ENCODE measurements at regions not wholly inside any gene's neighbourhood (a gene's known extent, or its start where the extent isn't known, plus 50 kb on each side); places are given as distances from the start of the nearest gene placed in this dataset.
"Not testable (repeated sequence)": the region's sequence is repeated elsewhere in the genome, so short reads cannot be mapped to it uniquely, and the experiment has no call there.

DNA sequence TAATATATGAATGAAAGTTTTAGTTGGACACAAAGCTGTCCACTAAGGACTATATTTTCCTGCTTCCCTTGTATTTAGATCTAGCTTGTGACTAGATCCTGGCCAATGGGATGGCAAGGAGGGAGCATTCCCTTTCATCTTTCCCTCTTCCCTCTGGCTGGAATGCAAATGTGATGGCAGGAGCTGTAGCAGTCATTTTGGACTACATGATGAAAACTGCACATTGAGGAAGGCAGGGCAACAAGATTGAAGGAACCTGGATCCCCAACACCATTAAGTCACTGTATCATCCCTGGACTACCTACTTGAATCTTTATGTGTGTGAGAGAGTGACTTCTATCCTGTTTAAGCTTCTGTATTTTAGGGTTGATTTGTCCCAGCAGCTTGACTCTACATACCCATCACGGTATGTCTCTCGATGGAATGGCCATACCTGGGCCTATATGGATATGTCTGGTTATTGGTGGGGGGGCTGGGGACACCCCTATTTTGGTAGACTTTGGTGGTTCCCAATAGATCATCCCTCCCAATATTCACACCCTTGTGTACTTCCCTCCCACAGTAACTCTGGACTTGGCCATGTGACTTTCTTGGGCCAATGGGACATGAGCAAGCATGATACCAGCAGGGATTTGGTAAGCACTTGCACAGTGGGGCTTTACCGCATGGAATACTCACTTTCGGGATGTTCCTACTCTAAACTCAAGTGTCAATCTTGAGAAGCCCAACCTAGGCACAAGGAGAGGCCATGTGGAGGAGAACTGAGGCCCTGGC is 128.5 kb downstream of the VEGFA start:
- no peak for DNase-seq

DNA sequence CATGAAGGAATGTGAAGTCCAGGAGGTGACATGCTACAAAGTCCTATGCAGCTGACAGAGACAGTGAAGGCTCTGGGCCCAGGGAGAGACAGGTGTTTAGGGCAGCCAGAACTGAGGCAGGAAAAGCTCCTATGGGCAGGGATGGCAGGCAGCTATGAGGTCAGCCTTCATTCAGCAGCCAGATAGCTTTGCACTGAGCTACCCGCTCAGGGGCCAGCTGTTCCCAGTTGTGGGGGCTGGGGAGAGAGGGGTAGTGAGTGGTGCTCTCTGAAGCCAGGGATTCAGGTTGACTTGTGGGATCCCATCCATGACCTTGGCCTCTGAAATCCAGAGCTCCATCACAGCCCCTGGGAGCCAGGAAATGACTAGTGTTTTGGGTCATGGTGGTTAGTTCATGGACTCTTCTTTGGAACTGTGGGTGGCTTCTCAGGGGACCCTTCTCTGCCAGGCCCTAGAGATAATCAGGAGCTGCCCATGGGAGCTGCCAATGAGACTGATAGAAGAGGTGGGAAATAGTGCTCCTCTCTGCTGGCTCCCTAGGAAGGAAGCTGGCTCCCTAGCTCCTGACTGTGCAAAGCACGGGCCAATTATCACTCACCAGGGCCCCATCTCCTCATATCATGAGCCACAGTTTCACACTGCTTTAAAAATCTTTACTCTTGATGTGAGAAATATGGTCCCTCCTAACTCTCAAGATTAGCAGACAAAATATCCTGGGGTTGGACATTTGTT is 127.7 kb downstream of the VEGFA start:
- no peak for DNase-seq

DNA sequence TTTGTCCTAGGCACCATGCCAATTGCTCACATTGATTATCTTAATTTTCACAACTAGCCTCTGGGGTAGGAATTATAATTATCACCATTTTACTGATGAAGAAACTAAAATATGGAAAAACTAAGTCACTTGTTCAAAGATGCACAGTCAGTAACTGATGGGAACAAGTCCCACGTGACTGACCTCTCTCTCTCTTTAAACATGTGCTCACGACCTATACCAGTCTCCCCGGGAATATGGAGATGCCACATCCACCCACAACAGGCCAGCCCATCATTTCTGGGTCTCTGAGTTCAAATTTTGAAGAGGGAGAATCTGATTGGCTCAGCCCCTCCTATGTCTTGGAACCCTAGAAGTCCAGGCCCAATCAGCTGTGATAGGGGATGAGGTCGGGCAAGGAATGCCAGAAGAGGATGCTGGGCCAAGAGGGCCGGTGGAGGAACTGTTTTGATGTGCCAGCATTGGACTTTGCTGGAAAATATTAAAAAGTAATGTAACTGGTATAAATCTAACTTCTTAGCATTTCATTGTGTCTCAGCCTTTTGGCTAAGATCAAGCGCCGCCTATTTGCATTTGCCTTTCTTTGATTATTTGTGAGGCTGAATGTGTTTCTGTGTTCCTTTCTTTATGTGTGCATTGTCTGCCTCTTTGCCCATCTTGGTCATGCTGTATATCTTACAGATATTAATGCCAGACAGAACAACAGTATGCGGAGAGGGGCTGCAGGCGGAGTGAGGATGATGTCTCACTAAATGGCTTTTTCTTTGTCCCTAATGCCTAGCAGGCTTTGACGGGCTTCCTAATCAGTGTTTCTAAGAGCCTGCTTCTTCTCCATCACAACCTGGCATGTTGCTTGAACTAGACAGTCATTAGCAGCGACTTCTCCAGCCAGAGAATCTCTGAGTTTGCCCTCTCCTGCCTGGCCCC is 126.6 kb downstream of the VEGFA start:
- DNase-seq, result no peak

DNA sequence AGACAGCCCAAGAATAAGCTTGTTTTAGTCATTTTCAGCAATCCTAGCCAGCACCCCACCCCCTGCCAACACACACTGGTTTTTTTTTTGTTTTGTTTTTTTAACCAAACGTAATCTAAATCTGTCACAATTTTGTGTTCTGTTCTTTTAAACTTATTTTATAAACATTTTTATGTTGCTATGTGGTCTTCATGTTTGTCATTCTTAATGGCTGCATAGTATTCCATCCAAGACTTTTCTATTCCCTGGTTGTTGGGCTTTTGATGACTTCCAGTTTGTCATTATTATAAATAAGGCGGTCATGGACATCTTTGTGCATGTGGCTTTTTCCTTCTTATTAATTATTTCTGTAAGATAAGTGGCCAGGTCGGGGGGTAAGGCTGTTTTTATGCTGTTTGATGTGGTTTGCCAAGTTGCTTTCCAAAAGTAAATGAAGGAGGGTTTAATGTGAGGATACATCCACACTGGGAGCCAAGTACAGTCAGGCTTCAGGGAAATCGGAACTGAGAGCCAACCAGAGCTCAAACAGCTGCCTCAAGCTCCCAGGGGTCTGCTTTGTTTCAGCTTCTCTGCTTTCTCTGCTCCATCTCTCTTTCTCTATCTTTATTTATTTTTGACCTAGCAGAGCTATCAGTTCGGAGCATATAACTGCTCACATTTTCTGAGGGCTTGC is 125.8 kb downstream of the VEGFA start:
- DNase-seq, result no peak

DNA sequence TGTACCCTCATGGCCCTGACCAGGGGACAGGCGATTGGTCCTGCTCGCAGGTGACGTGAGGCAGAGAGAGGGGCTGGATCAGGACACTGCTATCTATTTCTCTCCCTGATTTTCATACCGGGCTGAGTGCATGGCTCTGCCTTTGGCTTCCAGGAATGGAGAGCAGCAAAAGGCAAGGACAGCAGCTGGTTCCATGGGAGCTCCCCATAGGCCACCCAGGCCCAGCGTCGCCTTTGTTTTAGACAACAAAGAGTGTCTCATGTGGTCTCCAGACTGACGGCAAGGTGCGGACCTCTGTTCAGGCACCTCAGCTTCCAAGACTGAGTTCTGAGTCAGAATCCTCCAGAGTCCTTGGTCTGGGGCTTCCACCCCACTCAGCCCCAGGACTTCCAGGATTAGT is 123.1 kb downstream of the VEGFA start:
- DNase-seq, result no peak

DNA sequence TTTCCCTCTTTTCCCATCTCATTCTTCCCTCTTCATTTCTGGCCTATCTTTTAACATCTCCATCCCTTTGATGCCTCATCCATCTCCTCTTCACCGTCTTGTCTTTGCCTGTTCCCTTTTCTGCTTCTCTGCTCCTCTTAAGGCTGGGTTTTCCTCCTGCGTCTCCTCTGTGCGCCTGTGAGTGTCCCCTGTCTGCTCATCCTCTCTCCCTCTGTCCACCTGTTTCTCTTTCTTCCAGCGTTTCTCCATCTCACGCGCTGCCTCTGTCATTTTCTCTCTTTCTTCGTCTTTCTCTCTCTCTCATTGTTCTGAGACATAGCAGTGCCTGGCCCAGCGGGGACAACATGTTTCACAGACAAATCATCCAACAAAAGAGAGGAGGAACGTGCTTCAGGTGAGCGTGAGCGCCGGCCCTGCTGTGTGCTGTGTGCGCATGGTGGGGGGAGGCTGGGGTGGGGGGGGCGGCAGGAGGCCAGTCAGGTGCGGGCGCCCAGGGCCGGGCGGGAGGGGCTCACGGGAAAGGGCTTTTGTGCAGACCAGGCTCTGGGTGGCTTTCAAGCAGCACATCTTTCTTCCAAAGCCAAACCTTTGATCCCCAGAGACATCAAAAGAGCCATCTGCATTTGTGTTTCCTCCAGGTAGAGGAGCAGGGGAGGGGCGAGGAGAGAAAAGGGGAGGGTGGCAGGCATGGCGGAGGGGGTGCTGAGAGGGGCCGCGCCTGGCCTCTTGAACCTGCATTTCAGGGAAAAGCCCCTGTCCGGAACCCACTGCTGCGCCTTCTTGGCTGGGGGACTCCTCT is 121.3 kb downstream of the VEGFA start:
- no peak for DNase-seq

DNA sequence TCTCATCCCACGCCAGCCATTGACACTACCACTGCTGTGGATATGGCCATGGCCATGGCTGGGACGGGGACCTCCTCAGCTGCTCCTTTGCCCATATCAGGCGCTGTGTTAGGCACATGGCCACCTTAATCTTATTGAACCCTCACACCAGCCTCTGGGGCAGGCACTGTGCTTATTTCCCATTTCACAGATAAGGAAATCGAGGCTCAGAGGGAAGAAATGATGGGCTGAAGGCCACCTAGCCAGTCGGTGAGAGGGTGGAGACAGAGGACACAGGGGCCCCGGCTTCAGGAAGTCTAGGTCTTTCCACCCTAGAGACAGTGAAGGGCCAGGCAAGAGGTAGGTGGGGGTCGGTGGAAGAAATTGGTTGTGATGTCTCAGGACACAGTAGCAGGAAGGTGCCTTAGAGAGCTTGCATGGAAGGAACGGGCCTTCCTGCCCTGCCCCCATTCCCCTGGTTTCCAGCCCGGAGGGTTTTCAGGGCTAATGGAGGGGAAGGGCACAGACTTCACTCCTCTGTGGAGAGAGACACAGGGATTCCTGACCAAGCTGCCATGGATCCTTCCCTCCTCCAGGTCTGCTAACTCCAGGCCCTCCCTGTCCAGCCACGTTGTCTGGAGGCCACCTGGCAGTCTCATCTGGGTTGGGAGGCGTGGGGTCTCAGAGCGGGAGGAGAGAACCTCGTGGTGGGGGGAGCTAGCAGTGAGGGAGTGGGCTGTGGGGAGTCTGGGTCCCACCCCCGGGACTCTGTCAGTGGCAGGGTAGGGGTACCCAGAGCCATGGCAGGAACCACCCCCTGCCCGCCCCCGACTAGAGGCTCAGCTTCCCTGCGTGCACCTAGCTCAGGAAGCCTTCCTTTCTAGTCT is 120.4 kb downstream of the VEGFA start:
- DNase-seq, result no peak

DNA sequence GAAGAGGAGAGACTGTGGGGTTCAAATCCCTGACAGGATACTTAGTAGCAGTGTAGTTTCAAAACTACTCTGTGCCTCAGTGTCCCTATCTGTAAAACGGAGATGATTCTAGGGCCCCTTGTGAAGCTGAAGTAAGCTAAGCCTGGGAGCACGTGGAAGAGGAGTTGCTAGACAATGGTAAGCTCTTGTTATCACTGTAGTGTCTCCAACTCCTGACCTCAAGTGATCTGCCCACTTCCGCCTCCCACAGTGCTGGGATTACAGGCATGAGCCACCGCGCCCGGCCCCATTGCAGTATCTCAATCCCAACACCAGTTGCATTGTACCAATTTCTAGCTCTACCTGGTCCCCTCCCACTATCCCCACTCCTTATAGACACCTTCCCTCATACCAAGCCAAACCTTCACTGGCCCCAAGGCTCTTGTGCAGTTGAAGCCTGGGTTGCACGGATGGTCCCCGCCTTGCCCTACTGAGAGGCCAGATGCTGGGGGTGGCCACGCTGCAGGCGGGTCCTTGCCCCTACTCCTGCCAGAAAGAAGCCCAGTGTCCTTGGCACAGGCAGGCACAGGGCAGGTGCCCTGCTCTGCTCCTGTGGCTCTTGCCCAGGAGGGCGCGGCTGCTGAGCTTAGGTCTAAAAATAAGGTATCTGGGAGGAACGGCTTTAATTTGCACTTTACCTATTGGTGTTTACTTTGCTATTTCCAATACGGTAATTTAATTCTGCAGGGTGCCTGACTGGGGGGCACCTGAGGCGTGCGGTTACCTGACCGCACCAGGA is 118.1 kb downstream of the VEGFA start:
- DNase-seq, result no peak

DNA sequence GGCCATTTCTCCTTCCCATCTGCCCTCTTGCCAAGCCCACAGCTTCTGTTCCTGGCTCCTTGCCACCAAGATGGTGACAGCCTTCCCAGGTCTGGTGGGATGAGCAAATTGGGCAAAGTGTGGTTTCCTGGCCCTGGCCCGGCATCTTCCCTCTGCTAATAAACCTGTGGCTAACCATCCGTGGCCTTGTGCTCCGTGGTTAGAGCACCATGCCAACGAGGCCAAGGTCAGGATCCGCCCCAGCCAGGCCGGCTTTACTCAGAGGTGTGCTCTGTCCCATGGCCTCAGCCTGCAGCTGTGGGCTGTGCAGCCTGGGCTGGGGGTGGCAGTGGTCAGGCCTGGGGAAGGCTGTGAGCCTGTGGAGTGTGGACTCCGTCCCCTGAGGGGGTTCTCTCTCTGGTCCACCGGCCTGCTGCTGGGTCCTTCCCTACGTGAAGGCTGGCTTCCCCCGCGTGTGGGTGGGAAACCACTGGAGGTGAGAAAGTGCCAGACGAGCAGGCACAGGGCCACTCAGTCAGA is 117.4 kb downstream of the VEGFA start:
- no peak for DNase-seq

DNA sequence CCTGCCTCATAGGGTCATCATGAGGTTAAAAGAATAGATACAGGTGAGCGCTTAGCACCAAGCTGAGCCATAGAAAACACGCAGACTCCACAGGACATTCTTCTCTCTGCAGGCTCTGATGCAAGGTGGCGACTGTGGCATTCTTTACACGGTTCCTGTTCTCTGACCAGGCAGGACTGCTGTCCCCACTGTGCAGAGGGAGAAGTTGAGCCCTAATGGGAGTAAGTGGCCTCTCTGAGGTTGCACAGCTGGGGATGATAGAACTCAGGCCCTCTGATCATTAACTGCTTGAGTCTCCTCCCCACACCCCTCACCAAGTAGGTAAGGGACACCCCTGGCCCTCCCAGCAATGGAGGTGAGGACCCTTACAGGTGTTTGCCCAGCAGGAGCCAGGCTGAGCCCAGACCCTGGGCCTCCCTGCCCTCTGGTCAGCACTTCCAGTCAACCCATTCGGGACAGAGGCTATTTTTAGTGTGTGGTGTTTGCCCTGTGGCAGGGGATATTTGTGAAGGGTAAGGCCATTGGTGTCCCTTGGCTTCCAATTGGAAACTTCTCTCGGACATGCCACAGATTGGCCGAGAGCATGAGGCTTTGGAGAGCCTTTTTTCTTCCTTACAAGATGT is 116.8 kb downstream of the VEGFA start:
- no peak for DNase-seq

DNA sequence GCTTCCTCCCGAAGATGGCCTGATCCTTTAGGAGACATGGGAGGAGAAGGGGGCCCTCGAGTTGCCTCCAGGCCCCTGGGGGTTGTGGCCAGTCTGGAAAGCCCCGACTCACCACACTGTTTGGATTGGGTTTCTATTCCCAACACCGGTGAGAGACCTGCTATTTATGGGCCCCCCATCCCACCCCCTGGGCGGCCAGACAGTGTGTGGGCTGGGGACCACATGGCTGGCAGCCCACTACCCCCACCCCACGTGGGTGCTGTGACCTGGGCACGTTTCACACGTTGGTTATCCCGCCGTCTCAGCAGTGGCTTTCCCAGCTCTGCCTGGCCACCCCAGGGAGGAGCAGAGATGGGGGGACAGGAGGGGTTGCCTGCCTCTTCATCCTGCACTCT is 116.1 kb downstream of the VEGFA start:
- DNase-seq, result no peak

DNA sequence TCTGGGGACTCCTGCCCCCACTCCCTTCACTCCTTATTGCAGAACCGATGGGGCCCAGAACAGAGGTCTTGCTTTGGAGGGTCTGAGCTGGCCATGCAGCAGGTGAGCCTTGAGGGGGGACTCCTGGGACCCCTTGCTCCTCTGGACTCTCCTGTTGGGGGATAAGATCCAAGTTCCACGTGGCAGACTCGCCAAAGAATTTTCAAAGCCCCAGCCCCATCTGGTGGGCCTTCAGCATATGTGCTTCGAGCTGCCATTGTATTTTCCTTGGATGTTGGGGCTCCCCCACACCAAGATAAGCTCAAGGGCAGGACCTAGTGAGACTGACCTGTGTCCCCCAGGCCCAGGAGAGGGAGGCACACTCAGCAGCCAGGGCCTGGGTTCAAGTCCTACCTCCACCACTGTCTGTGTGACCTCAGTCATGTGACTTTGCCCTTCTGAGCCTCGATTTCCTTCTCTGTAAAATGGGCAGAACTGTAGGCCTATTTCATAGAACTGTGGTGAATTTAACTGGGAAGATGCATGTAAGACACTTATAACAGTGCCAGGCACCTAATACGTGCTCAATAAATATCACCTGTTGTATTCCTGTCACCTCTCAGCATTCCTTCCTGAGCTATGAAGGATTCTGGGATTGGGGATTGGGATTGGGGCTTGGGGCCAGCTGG is 115.5 kb downstream of the VEGFA start:
- no peak for DNase-seq

DNA sequence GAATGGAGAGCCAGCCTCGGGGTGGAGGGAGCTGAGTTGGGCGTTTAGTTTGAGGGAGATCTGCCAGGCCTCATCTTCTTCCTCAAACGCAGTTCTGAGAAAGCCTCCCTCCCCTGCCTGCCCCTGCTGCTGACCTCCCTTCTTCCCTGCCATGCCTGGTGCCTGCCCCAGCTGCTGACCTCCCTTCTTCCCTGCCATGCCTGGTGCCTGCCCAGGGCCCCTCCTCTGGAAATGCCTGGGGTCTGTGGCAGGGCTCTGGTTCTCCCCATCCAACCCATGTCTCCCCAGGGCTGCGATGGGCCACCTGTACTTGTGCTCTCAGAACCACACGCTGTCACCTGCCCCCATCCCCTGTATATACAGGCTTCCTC is 114.6 kb downstream of the VEGFA start:
- no peak for DNase-seq

DNA sequence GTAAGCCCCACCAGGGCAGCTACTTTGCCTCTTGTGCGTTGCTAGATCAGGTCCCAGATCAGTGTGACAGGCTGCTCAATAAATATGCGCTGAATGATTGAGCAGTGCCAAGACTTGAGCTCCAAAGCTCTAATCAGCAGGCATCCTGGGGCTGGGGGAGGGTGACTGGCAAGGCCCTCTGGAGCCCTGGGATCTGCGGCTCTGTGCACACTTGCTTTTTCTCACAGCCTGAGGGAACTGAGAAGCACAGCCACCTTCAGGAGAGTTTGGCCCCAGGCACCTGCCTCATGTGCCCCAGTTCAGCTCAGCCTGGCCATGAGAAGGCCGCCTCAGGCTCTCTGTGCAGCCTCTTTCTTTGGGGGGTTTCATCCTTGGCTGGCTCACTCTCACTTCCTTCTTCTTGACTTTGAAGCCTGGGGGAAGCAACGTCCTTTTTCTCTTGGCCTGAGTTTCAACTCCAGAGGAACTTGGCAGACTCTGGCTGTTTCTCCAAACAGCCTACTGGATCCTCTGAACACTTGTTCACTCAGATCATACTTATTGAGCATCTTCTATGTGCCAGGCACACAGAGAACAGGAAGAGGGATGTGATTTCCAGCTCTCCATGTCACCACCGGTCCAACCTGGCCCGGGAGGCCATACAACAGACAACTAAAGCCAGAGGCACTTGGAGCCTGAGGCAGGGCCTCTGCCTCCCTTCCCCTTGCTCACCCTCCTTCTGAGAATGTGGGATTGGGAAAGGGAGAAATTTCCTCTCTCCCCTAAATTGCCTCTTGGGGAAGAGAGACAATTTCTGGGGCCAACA is 114.0 kb downstream of the VEGFA start:
- no peak for DNase-seq

DNA sequence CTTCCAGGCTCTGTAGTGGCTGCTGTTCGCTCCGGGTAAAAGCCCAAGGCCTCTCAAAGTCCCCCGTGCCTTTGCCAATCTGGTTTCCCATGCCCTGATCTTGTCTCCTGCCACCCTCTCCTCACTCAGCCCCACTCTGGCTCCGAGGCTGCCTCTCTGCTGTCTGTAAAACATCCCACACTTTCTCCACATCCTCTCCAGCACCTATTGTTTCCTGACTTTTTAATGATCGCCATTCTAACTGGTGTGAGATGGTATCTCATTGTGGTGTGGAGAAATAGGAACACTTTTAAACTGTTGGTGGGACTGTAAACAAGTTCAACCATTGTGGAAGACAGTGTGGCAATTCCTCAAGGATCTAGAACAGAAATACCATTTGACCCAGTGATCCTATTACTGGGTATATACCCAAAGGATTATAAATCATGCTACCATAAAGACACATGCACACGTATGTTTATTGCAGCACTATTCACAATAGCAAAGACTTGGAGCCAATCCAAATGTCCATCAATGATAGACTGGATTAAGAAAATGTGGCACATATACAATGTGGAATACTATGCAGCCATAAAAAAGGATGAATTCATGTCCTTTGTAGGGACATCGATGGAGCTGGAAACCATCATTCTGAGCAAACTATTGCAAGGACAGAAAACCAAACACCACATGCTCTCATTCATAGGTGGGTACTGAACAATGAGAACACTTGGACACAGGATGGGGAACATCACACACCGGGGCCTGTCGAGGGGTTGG is 112.9 kb downstream of the VEGFA start:
- DNase-seq, result not testable (repeated sequence)

DNA sequence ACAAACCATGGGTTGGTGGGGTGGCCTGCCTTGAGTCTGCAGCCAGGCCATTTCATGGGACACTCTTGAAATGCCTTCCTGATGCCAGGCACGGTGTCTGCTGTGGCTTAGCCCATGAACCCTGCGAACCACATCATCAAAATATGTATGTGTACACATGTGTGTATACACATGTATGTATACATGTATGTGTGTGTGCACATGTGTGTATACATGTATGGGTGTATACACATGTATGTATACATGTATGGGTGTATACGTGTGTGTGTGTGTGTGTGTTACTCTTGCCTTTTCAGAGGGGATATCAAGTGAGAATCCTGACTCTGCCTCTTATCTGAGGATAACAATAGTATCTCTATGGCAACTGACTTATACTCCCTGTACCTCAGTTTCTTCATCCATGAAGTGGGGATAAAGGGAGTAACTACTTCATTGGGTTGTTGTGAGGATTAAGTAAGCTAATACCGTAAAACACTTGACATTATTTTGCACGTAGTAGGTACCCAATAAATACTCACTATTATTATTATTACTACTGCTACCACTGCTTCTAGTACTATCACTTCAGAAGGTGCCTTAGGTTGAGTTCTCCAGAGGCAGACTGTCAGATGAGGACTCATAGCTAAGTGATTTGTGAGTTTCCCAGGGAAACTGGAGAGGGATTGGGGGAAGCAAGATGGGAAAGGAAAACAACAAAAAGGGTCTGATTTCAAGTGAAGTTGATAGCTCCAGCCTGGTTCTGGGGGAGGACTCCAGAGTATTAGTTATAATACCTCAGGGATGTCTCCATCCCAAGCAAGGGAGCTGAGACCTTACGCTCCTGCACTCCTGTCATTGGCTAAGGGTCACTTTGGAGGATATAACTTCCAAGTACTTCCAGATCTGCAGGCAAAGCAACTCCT is 110.5 kb downstream of the VEGFA start:
- no peak for DNase-seq
